Activated CD4-positive, alpha-beta T cell treated with anti-CD3 and anti-CD28 coated beads for 1 hour (primary cell): ENCODE measurements at regions not wholly inside any gene's neighbourhood (a gene's known extent, or its start where the extent isn't known, plus 50 kb on each side); places are given as distances from the start of the nearest gene placed in this dataset.
"Not testable (repeated sequence)": the region's sequence is repeated elsewhere in the genome, so short reads cannot be mapped to it uniquely, and the experiment has no call there.

ENCODE experiments used
- DNase-seq: peaks from one replicate; pipeline ENCODE4 v3.0.0-alpha.2; 2020

DNA sequence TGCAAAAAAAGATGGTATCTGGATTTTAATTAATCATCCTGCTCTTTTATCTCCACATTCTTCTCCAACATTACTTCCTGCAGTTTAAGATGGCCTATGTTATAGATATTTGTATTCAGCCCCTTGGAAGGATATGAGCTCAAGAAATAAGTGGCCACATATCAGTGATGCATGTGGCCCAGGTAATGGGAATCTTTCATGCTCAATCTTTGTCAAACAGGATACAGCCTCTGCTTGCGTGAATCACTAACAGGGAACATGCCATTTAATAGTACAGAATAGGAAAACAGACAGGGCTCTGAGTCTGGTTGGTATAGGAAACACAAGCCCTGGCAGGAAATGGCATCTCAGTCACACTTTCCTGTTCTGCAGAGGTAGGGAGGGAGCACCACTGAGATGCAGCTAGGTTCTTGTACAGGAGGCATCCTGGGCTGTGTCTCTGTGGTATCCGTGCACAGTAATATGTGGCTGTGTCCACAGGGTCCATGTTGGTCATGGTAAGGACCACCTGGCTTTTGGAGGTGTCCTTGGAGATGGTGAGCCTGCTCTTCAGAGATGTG is 774.6 kb downstream of the TMEM121 start:
- DNase-seq: not testable (repeated sequence)

DNA sequence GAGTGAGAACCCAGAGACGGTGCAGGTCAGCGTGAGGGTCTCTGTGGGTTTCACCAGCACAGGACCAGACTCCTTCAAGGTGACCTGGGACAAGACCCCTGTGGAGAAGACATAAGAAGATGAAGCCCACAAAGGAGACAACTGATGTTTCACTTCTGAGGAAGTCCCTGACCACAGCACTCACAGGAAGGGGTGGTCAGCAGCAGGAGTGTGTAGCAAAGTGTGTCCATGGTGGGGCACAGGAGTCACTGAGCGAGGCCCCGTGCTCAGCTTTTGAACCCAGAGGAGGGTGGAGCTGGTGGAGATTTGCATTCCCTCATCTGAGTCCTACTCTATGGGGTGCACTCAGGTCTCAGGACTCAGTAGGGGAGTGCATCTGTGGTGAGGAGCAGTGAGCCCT is 775.2 kb downstream of the TMEM121 start:
- DNase-seq: not testable (repeated sequence)

DNA sequence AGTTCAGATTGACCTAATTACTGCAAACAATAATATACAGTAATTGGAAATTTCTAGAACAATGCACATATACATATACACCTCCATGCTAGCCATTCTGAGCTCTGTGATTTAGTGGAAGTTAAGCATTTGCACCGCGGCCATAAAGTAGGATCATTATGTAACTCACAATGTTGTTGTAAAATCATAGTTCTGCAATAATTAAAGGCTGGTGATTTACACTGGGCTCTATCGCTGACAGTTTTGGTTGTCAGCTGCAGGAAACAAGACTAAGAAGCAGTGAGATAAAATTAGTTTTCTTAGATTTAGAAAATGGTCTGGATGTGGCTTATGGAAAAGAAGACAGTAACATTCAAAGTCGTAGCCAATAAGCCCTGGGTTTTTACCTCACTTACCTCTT is 776.3 kb downstream of the TMEM121 start:
- no peak for DNase-seq

DNA sequence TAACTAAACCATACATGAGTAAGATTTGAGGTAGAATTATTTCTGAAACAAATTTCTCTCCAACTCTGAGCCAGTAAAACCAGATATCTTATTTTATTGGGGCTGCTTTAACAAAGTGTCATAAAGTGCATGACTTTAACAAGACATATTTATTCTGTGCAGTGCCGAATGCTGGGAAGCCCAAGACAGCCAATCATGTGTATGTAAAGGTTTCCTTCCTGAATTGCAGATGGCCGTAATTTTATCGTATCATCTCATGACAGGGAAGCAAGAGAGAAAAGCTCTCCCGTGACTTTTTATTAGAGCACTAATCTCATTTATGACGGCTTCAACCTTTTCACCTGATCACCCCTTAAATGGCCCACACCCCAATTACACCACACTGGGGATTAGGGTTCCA is 777.9 kb downstream of the TMEM121 start:
- DNase-seq: no peak

DNA sequence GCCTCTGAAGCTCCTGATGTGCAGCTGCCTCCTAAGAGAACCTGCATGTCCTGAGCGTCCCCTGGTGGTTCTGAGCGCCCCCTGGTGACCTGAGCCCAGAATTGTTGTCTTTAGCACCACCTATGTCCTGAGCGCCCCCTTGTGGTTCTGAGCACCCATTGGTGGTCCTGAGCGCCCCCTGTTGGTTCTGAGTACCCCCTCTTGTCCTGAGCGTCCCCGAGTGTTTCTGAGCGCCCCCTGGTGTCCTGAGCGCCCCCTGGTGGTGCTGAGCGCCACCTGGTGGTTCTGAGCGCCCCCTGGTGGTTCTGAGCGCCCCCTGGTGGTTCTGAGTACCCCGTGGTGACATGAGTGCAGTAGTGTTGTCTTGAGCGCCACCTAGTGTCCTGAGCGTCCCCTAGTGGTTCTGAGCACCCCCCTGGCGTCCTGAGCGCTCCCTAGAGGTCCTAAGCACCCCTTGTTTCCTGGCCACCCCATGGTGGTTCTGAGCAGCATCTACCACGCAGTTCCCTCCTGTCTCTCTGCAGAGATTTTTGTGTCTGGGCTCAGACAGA is 782.5 kb downstream of the TMEM121 start:
- DNase-seq: peak; percentile 43

DNA sequence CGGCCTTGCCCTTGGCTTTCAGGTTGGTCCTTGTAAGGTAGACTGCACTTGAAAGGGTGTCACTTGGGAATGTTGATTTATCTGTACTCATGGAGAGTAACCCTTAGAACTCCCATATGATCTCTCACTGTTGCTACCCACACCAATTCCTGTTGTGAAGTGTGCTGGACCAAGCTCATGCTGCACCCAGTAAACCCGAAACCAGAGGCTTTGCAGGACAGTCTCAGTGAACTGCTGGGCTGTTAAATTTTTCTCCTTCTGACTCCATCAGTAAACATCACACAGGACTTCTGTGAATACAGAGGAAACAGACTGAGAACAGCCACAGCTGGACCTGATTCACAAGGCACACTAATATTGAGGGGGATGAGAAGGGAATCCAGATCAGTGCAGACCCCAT is 783.0 kb downstream of the TMEM121 start:
- no peak for DNase-seq

DNA sequence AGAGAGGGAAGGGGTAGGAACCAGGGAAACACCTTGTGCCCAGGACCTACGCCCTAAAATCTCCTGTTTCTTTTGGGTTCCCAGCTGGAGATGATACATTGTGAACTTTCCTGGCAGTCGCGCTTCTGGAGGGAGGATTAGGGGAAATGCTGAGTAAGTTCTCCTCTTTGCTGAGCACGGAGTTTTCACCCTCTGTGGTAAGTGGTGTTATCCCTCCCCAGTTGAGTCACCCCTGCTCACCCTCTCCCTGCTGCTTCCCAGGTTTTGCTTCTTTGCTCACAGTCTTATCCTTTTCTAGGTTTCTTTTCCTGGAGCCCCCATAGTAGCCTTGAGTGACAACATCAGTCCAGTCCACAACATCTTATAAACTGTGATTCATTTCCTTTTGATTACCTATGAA is 789.1 kb downstream of the TMEM121 start:
- DNase-seq: no peak

DNA sequence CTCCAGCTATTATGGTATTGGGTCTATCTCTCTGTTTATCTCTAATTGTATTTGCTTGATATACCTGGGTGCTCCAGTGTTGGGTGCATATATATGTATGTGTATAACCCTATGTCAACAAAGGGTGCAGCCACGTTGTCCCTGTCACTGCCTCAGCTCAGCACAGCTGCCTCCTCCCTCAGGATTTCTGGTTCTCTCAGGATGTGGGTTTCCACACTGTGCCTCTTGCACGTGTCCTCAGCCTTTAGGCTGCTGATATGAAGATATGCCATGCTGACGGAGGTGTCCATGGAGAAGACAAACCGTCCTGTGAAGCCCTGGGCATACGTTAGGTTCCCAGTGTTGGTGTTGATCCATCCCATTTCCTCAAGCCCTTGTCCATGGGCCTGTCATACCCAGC is 791.2 kb downstream of the TMEM121 start:
- no peak for DNase-seq

DNA sequence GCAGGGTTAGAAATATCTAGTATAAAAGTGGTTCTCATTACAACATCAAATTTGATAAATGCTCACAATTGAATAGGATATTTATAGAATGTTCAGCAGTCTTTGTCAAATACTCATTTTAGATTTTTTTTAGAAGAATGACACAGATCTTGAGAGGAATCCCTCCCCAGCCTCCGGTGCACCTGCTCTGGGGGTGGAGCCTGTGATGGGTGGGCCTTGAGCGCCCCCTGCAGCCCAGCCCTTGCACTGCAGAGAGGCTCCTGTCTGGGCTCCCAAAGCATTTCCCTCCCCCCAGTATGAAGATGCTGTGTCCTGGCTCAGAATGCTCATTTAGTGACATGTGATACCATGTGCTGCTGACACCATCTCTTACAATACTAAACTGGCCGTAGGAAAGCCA is 792.3 kb downstream of the TMEM121 start:
- peak; percentile 34 for DNase-seq

DNA sequence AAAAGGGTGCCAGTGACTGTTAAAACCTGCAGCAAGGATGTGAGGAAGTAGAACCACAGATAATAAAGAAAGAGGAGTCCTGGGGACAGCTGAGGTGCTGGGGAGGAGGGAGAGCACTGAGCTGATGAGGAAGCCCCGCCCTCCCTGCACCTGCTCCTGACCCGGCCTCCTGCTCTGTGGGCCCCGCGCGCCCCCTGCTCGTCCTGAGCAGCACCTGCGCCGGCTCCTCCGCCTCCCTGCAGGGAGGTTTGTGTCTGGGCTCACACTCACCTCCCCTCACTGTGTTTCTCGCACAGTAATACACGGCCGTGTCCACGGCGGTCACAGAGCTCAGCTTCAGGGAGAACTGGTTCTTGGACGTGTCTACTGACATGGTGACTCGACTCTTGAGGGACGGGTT is 797.6 kb downstream of the TMEM121 start:
- not testable (repeated sequence) for DNase-seq

DNA sequence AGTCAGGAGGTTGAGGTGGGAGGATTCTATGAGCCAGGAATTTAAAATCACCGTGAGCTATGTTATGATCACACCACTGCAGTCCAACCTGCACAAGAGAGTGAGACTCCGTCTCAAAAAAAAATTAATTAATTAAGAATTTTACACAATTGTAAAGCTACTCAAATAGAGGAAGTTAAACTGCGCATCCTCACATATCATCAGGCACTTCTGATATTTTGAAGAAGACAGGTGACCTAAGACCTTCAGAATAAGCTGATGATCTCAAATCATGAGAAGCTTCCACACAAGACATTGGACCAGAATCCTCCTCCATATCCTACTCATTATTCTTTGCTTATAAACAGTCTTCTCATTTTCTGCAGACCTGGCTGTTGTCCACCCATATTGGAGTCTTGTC is 800.9 kb downstream of the TMEM121 start:
- no peak for DNase-seq

DNA sequence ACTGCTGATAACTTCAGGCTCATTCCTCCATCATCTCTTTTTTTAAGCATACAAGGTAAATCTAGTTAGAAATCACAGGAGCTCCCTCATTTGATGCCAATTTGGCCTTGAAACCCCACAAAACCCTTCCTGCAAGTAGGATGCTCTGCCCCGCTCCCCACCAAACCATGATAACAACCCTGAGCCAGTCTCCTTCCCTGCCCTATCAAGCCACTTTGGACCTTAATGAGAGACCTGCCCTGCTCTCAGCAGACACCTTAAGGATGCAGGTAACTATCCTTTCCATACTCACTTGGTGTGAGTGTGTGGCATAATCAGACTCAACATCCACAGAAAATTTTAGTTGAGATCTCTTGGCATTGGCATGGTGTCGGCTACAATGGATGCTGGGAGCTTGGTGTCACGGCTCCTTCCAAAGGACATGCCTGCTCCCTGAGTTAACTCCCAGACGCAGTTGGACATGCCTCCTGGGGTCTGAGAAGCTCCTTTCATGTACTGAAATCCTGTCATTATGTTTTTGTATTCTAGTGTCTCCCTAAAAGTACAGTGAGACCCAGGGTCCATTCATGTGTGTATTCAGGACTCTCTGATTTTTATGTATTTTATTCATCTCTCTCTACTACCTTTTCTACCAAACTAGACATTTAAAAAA is 801.4 kb downstream of the TMEM121 start:
- not testable (repeated sequence) for DNase-seq

DNA sequence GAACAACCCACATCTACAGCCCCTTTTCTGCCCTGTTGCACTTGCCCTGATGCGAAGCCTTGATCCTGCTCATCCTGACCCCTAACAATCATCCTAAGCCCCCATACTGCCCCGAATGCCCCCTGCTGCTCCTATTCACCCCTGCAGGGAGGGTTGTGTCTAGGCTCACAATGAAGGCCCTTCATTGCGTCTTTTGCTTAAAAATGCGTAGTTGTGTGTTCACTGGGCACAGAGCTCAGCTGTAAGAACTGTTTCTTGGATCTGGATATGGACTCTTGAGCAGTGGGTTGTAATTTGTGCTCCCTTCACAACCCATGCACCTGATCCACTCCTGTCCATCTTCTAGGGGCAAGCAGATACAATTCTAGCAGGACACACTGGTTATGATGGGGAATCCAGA is 802.9 kb downstream of the TMEM121 start:
- not testable (repeated sequence) for DNase-seq

DNA sequence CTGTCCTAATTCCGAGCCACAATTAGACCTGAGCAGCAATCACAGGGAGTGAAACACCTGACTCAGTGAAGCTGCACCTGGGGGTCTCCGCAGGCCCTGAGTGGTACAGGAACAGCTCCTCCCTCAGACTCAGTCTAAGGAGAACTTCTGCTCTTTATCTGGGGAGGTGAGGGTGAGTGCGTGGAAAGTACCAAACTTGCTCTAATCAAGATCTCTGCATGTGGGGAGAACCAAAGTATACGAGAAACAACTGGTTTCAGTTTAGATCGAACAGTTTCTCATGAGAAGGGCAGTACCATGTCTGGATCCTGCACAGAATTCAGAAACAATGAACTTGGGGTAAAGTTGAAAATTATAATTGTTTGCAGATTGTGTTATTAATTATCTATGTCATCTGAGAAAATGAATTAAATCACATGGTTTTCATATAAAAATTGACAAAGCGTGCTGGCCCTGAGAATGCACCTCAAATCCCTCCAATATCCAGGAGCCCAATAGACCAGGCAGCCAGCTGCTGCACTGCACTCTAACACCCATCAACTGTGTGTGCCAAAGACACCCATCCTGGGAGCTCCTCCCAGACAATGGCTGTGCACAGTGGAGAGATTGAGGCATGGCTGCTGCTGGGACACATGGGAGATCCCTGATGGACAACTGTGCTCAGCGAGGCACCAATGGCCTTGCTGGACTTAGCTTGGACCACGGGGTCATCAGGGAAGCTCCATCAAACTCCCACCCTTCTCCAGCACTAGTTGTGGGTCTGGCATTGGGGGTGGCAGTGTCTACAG is 803.8 kb downstream of the TMEM121 start:
- DNase-seq: not testable (repeated sequence)

DNA sequence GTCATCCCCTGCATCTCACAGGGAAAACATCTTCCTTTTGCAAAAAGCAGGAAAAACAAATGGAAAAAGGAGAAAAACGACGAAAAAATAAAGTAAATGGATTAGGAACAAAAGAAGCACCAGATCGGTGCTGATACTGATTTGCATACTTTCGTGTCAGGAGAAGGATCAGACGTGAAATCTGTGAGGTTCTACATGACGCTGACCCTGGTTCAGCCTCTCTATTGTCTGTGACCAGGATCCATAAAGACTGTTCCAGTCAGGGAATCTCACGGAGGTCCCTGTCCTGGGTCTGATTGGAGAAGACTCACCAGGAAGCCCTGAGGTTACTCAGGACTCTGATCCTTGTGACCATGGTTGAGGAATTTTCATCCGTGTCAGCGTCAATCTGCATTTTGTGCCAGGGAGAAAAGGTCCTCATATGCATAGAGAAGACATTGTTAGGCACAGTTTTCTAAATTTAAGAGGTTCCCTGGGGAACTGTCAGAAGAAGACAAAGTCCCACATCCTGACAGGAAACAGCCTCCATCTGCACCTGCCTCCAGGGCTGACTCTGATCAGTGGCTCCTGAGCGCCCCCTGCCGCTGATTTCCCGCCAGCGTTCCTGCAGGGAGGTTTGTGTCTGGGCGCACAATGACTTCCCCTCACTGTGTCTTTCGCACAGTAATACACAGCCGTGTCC is 808.2 kb downstream of the TMEM121 start:
- peak; percentile 63 for DNase-seq

DNA sequence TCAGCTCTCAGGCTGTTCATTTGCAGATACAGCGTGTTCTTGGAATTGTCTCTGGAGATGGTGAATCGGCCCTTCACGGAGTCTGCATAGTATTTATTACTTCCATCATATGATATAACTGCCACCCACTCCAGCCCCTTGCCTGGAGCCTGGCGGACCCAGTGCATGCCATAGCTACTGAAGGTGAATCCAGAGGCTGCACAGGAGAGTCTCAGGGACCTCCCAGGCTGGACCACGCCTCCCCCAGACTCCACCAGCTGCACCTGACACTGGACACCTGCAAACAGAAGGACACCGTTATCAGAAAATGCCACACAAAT is 808.7 kb downstream of the TMEM121 start:
- DNase-seq: not testable (repeated sequence)

DNA sequence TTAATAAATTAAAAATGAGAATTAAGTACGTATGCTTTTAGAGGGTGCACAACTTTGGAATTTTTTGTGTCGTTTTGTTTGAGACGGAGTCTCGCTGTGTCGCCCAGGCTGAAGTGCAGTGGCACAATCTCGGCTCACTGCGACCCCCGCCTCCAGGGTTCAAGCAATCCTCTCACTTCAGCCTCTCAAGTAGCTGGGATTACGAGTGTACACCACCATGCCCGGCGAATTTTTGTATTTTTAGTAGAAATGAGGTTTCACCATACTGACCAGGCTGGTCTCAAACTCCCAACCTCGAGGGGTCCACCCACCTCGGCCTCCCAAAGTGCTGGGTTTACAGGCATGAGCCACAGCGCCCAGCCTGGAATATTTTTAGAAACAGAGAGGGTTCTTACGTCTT is 812.4 kb downstream of the TMEM121 start:
- DNase-seq: not testable (repeated sequence)

DNA sequence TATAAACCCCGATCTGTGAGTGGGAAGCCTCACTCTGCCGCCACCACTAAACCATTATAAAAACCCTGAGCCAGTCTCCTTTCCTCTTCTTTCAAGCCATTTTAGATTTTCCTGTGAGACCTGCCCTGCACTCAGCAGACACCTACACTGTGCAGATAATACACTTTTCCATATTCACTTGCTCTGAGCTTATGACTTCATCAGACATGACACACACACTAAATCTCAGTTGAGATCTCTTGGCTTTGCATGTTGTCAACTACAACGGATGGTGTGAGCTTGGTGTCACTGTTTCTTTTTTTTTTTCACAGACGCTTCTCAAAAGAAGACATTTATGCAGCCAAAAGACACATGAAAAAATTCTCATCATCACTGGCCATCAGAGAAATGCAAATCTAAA is 814.3 kb downstream of the TMEM121 start:
- DNase-seq: not testable (repeated sequence)

DNA sequence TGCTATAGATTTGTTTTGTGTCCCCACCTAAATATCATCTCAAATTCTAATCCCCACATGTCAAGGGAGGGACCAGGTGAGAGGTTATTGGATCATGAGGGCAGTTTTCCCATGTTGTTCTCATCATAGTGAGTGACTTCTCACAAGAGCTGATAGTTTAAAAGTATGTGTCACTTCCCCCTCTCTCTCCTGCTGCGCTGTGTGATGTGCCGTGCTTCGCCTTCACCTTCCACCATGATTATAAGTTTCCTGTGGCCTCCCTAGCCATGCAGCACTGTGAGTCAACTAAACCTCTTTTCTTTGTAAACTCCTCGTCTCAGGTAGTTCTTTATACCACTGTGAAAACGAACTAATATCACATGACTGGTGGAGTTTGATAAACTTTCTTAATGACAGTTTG is 814.8 kb downstream of the TMEM121 start:
- not testable (repeated sequence) for DNase-seq

DNA sequence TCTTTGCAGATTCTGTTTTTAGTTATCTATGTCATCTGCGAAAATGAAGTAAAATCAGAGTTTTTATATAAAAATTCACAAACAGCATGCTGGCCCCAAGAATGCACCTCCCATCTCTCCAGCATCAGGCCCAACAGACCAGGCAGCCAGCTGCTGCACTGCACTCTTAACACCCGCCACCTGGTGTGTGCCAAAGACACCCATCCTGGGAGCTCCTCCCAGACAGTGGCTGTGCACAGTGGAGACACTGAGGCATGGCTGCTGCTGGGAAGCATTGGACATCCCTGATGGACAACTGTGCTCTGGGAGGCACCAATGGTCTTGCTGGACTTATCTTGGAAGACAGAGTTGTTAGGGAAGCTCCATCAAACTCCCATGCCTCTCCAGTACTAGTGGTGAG is 817.2 kb downstream of the TMEM121 start:
- DNase-seq: no peak

DNA sequence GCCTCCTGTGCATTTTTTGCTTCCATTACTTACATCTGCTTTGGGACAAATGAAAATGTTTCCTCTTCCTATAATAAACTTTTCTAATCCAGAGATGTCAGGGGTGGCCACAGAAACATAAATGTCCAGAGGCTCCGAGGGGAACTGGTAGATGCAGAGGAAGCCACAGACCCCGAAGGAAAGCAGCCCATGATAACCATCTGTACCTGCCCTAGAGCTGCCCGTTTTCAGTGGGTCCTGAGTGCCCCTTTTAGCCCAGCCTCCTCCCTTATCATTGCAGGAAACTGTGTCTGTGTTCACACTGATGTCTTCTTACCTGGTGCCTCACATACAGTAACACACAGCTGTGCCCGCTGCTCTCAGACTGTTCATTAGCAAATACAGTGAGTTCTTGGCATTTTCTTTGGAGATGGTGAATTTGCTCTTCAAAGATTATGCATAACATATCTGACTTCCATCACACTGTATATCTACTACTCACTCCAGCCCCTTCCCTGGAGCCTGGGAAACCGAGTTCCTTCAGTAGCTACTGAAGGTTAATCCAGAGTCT is 817.8 kb downstream of the TMEM121 start:
- not testable (repeated sequence) for DNase-seq

DNA sequence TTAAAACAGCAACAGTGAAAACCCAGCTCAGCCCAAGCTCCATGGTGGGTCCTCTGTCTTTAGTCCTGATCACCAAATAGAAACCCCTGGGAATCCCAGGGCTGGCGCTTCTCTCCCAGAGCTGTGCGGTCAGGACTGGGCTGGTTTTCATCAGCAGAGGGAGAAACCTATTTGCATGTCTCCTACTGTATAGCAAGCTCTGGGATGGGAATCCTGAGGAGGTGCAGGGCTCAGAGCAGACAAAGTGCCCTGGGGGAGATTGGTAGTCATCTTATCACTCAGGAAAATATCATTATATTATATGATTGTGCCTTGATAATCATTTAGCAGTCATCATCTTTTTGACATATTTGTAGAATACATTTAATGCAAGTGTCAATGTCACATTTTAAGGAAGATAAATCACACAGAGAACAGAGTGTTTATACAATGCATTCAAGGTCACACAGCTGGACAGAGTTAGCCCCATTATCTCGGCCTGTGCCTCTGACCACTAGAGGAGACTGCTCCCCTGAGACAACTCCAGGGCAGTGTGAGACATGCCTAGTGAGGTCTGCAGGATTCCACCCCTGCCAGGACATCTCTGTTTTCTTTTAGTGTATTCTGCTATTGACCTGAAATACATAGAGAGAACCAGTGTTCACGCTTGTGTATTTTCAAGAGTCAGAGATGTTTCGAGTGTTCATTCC is 818.6 kb downstream of the TMEM121 start:
- DNase-seq: not testable (repeated sequence)

DNA sequence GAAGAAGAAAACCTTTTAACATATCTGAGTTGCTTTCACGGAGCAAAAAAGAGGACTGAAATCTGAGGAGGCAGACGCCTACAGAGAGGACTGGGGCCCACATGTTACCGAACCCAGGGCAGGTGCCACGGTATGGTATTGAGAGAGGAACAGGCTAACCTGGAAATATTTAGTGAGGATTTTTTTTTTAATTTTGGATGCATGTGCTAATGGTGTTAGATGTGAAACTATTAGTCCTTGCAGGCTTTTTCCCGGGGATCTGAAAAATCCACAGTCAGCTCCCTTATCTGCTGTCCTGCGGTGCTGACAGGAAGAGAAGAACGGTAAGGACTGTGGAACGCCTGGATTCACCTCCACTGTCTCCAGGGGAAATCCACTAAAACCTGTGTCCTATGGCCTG is 819.7 kb downstream of the TMEM121 start:
- no peak for DNase-seq
